ENCODE measurements at regions not wholly inside any gene's neighbourhood (a gene's known extent, or its start where the extent isn't known, plus 50 kb on each side); places are given as distances from the start of the nearest gene placed in this dataset.

DNA sequence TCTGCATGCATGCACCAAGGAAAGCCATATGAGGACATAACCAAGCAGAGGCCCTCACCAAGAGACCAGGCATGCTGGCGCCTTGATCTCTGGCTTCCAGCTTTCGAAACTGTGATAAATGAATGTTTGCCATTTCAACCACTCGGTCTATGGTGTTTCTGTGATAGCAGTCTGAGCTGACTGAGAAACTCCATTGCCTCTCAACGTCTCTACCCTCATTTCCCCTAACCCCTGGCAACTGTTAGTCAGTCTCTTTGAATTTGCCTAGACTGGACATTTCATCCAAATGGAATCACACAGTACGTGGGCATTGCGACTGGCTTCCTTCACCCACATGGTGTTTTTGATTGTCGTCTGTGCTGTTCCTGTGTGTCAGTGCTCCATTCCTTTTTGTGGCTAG is 88.0 kb upstream of the MPHOSPH6 start:
- no peak for DNase-seq (ENCODE audit: extremely low read depth, low read depth)

DNA sequence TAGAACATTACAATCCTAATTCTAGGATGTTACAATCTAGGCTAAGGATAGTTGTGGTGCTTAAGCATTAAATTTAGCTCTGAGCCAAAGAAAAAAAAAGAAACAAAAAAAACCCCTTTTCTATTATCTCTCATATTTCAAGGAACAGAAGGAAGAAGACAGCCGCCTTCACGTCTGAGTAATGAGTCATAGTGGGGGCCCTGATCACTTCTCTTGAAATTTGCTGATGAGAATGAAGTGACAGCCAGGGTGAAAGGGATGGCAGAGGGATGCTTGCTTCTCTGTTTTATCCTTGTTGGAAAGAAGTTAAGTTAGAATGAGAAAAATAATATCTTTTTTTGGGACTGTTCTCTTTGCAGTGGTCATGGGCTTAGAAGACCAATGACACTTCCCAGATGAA is 82.6 kb upstream of the MPHOSPH6 start:
- no peak for DNase-seq (ENCODE audit: extremely low read depth, low read depth)

DNA sequence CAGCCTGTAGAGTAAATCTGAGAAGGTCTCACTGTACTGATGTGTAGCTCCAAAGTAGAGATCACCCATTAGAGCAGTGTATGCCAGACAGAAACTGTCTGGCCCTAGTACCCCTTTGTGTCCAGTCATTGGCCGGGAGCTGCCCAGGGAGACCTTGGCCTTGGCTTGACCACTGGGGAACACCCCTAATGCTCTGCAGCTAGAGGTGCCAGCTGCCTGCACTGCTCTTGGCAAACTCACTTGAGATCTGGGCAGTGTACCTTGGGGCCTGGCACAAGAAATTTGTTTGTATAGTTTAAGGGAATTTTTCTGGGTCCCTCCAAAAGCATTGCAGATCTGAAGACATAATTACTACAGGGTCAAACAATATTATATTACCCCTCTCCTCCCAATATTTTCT is 78.7 kb upstream of the MPHOSPH6 start:
- no peak for DNase-seq (ENCODE audit: extremely low read depth, low read depth)

GRCh38 chr16:82248012-82248656 is 78.1 kb upstream of the MPHOSPH6 start:
- no peak for DNase-seq (ENCODE audit: extremely low read depth, low read depth)

- no peak for DNase-seq (ENCODE audit: extremely low read depth, low read depth)
Observed at GRCh38 chr16:82242201-82242600, 72.2 kb upstream of the MPHOSPH6 start.

DNA sequence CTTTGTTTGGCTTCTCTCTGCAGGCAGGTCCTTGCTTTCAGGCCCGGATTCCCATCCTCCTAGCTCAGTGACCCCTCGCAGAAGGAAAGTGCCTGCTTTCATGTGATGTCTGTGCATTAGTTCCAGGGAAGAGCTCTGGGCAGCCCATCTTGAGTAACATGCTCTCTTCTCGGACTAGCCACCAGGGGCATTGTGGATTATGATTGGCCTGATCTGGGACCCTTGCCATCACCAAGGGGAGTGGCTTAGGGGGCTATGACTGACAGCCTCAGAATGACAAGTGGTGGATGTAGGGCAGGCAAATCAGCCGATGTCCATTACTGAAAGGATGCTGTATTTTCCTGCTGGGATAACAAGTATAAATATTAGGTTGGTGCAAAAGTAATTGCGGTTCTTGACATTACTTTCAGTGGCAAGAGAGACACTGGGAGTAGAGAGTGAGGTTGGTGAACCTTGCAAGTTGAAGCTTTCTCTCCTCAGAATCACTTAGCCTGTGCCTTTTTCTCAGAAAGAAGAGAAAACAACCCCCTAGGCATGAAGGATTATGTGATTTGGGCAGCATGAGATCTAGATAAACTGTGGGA is 71.5 kb upstream of the MPHOSPH6 start:
- DNase-seq (ENCODE audit: extremely low read depth, low read depth), result no peak

- no peak for DNase-seq (ENCODE audit: extremely low read depth, low read depth)
Observed at GRCh38 chr16:82240111-82240510, 70.1 kb upstream of the MPHOSPH6 start.

DNA sequence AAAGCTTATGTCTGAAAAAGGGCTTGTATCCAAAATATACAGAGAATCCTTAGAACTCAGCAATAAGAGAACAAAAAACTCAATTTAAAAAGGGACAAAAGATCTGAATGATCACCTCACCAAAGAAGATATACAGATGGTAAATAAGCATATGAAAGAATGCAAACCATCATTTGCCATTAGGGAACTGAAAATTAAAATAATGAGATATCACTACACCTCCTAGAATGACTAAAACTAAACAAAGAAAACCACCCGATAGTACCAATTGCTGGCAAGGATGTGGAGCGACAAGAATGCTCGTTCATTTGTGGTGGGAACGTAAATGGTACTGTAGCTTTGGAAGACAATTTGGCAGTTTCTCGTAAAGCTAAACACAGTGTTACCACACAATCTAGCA is 66.9 kb upstream of the MPHOSPH6 start:
- no peak for DNase-seq (ENCODE audit: extremely low read depth, low read depth)

GRCh38 chr16:82236415-82236814 is 66.4 kb upstream of the MPHOSPH6 start:
- DNase-seq (ENCODE audit: extremely low read depth, low read depth), result no peak

GRCh38 chr16:82232806-82233205 is 62.8 kb upstream of the MPHOSPH6 start:
- no peak for DNase-seq (ENCODE audit: extremely low read depth, low read depth)

DNA sequence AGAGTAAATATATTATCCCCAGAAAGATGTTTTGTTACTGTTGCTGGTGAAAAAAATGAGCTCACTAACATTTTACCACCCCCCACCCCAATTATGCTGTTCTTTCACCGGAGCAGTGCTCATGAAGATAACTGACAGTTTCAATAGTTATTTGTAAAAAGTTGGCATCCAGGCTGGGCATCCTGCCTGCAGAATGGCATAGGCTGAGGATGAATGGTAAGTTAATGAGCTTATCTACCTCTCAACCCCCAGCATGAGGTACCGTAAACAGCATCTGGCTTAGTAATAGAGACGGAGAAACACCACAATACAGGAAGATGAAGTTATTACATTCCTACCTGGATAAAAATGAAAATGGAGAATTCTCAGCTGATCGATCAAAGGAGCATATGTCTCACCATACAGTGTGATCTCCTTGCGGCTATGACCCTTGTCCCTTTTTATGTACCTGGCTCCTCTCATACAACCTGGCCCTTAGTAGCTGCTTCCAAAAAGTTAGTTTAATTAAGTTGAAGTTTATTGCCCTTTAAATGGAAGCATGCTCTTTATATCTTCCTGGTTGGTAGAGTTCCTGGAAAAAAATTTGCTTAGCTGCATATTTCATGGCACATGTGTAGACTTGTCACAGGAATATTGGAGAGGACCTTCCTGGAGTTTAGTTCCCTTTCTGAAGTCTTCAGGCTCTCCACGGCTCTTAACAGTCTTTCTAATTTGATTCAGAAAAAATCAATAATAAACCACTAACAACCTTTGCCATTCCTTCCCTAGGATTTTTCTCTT is 61.2 kb upstream of the MPHOSPH6 start:
- DNase-seq (ENCODE audit: extremely low read depth, low read depth), result no peak

- DNase-seq (ENCODE audit: extremely low read depth, low read depth), result peak; percentile 55
Observed at GRCh38 chr16:82229800-82230619, 60.0 kb upstream of the MPHOSPH6 start.

DNA sequence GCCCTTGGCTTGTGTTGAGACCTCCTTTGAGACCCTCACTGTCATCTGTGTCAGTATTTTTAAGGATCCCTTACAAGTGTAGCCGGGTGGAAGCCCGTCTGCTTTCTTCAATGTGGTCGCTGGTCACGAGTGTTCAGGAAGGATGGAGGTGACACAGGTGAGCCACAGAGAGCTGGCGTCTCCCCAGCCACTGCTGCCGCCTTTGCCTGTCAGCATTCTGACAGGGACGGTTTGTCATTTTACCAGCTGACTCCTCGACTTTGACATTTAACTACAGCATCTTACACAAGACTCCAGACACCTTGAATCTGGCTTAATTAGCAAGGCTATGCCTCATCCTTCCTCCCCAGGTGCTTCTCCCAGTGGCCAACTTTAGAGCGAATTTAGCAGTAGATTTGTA is 56.3 kb upstream of the MPHOSPH6 start:
- no peak for DNase-seq (ENCODE audit: extremely low read depth, low read depth)

GRCh38 chr16:82224821-82225220 is 54.8 kb upstream of the MPHOSPH6 start:
- no peak for DNase-seq (ENCODE audit: extremely low read depth, low read depth)

- no peak for DNase-seq (ENCODE audit: extremely low read depth, low read depth)
Observed at GRCh38 chr16:82220541-82220940, 50.5 kb upstream of the MPHOSPH6 start.
